Osteocyte (in vitro differentiated cells): ENCODE measurements at regions not wholly inside any gene's neighbourhood (a gene's known extent, or its start where the extent isn't known, plus 50 kb on each side); places are given as distances from the start of the nearest gene placed in this dataset.

Source experiments
- DNase-seq: peaks from one replicate; pipeline ENCODE4 v3.0.0; 2021; ENCODE audit warnings: mixed read lengths; ENCODE audit not compliant: unreplicated experiment; ENCODE audit errors: extremely low spot score
- H3K27ac Mint-ChIP-seq: one replicate; pipeline ENCODE4 v1.8.0; 2021; ENCODE audit warnings: mild to moderate bottlenecking, mixed read lengths; ENCODE audit not compliant: unreplicated experiment
- H3K27me3 Mint-ChIP-seq: one replicate; pipeline ENCODE4 v1.8.0; 2021; ENCODE audit warnings: mixed read lengths; ENCODE audit not compliant: unreplicated experiment
- H3K36me3 Mint-ChIP-seq: one replicate; pipeline ENCODE4 v1.8.0; 2021; ENCODE audit warnings: mixed read lengths; ENCODE audit not compliant: unreplicated experiment
- H3K4me1 Mint-ChIP-seq: one replicate; pipeline ENCODE4 v1.8.0; 2021; ENCODE audit warnings: mixed read lengths; ENCODE audit not compliant: unreplicated experiment
- H3K4me3 Mint-ChIP-seq: one replicate; pipeline ENCODE4 v1.8.0; 2021; ENCODE audit warnings: mild to moderate bottlenecking, moderate library complexity, mixed read lengths; ENCODE audit not compliant: unreplicated experiment
- H3K9me3 Mint-ChIP-seq: one replicate; pipeline ENCODE4 v1.8.0; 2021; ENCODE audit warnings: mixed read lengths; ENCODE audit not compliant: unreplicated experiment
- TF ChIP-seq, protein P1 (sequence below): fragments of 200-600 bp; sonication (generic); IDR thresholded peaks from 2 replicates; pipeline ENCODE4 v1.5.0; 2021; ENCODE audit warnings: antibody characterized with exemption, mild to moderate bottlenecking, moderate library complexity

DNA sequence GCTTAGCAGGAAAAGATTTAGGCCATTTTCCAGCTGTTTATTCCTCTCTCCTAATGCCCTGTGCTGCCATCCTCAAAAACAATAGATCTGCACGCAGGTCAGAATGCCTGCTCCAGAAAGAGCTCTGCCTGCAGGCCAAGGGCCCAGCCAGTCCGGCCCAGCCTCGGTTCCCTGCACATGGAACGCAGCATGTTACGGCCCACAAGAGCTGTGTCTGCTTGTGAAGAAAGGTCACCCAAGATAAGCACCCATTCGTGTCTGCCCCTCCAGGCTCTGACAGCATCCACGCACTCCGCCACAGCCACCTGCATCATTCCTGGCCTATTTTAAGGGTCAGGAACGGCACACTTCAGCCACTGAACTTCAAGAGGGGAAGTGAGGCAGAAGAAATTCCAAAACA, 152.2 kb downstream of the SPATA19 start:
- DNase-seq = no peak
- H3K4me3 Mint-ChIP-seq = no peak overlapping the region
- no peaks in the 10 kb centered on the region for H3K27me3 Mint-ChIP-seq
- peaks cover 10% of the 10 kb centered on the region for H3K9me3 Mint-ChIP-seq
- H3K4me1 Mint-ChIP-seq = no peaks in the 10 kb centered on the region
- no peak overlapping the region for H3K27ac Mint-ChIP-seq
- TF ChIP-seq, protein P1, sequence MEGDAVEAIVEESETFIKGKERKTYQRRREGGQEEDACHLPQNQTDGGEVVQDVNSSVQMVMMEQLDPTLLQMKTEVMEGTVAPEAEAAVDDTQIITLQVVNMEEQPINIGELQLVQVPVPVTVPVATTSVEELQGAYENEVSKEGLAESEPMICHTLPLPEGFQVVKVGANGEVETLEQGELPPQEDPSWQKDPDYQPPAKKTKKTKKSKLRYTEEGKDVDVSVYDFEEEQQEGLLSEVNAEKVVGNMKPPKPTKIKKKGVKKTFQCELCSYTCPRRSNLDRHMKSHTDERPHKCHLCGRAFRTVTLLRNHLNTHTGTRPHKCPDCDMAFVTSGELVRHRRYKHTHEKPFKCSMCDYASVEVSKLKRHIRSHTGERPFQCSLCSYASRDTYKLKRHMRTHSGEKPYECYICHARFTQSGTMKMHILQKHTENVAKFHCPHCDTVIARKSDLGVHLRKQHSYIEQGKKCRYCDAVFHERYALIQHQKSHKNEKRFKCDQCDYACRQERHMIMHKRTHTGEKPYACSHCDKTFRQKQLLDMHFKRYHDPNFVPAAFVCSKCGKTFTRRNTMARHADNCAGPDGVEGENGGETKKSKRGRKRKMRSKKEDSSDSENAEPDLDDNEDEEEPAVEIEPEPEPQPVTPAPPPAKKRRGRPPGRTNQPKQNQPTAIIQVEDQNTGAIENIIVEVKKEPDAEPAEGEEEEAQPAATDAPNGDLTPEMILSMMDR = no peak
- H3K36me3 Mint-ChIP-seq = no peaks in the 10 kb centered on the region

DNA sequence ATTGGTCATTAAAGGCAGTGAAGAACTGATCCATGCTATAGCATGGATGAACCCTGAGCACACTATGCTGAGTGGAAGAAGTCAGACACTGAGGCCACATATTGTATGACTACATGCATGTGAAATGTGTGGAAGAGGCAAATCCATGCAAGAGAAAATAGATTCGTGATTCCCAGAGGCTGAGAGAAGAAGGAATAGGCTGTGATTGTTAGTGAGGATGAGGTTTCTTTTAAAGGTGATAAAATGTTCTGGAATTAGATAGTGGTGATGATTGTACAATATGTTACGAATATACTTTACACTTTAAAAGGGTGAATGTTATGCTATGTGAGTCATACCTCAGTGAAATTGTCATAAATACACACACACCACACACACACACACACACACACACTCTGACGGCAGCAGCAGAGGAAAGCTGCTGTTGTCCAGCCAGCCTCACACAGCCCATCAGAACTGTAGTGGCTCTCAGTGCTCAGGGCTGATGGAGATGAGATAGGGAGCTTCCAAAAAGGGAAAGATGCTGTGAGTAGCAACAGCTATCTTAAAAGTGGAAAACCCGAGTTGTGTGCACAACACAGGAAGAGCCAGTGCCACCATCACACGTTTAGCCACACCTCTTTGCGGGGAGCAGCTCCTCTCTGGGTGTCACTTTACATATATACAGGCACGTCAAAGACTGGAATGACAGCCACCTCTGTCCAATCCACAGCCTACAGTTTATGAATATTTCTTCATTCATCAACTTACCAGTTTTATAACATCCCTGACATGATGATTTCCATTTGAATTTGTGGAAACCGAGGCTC, 153.0 kb downstream of the SPATA19 start:
- DNase-seq = no peak
- H3K36me3 Mint-ChIP-seq = no peaks in the 10 kb centered on the region
- H3K27me3 Mint-ChIP-seq = no peaks in the 10 kb centered on the region
- TF ChIP-seq, protein P1 = no peak
- peaks cover 10% of the 10 kb centered on the region for H3K9me3 Mint-ChIP-seq
- no peak overlapping the region for H3K27ac Mint-ChIP-seq
- H3K4me1 Mint-ChIP-seq = no peaks in the 10 kb centered on the region
- no peak overlapping the region for H3K4me3 Mint-ChIP-seq

DNA sequence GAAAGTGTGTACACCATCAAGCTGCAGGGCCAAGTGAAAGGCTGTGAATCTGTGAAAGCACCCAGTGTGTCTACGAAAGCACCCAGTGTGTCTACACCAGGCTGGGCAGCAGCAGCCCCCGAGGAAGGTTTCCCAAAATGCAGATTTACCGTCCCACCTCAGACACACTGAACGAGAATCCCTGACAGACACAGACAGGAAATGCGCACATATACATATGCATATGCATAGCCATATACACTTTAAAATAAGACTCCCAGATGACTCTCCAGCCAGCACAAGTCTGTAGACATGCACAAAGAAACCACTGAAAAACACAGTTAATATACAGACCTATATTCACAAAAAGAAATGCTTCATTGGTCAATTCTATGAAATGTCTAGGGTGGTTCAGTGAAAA, 155.5 kb upstream of the OPCML start:
- TF ChIP-seq, protein P1 = no peak
- Mint-ChIP-seq H3K27ac (no peak overlapping the region), H3K4me1 (no peaks in the 10 kb centered on the region), H3K27me3 (no peaks in the 10 kb centered on the region), H3K4me3 (no peak overlapping the region), H3K36me3 (no peaks in the 10 kb centered on the region), H3K9me3 (no peaks in the 10 kb centered on the region)
- no peak for DNase-seq

DNA sequence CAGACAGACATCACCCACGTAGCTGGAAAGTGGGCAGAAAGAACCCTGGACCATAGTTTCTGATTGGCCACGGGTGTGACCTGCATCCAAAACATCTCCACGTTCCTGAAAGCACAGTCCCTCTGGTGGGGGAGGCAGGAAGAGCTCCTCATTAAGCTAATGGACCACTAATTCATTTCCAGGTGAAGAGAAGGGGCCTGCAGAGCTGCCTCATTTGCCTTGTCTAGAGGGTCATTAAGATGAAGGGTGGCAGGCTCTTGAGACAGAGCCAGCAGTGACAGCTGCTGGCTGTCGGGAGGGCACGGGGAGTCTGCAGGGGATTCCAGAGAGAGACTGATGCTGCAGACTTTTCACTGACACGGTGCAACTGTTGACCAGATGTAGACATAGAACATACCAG, 149.6 kb upstream of the OPCML start:
- Mint-ChIP-seq H3K4me1 (no peaks in the 10 kb centered on the region), H3K4me3 (no peak overlapping the region), H3K9me3 (no peaks in the 10 kb centered on the region), H3K27me3 (no peaks in the 10 kb centered on the region), H3K27ac (no peak overlapping the region), H3K36me3 (no peaks in the 10 kb centered on the region)
- no peak for DNase-seq
- TF ChIP-seq, protein P1 = no peak

DNA sequence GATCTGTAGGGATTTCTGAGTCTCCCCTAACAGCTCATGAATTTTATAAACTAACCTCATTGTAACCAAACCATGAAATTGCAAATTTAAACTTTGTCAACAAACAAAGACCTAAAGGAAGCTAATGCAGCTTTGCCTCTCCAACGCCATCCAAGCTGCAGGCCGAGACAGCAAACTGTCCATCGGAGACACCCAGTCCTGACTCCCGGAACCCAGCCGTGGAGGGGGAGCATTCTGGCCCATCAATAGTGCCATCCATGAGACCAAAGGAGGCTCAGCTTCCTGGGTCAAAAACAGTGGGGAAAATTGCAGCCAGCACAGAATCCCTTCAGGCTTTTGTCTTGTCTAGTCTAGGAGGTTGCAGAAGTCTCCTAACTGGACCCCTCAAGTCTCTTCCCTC, 147.6 kb upstream of the OPCML start:
- no peaks in the 10 kb centered on the region for H3K27me3 Mint-ChIP-seq
- H3K36me3 Mint-ChIP-seq = no peaks in the 10 kb centered on the region
- peaks cover 10% of the 10 kb centered on the region for H3K9me3 Mint-ChIP-seq
- no peak overlapping the region for H3K27ac Mint-ChIP-seq
- TF ChIP-seq, protein P1 = no peak
- no peak overlapping the region for H3K4me3 Mint-ChIP-seq
- no peaks in the 10 kb centered on the region for H3K4me1 Mint-ChIP-seq
- DNase-seq = no peak
